NT2/D1 (cell line): ENCODE measurements at regions not wholly inside any gene's neighbourhood (a gene's known extent, or its start where the extent isn't known, plus 50 kb on each side); places are given as distances from the start of the nearest gene placed in this dataset.

ENCODE experiments used
- DNase-seq: peaks from one replicate; pipeline ENCODE4 v3.0.0-alpha.2; 2011; ENCODE audit warnings: low read depth, low spot score
- H3K27me3 ChIP-seq: 2 replicates; pipeline ENCODE4 v1.6.0; 2011; ENCODE audit warnings: mild to moderate bottlenecking; ENCODE audit not compliant: insufficient read length, insufficient read depth
- H3K36me3 ChIP-seq: 2 replicates; pipeline ENCODE4 v1.6.1; 2011; ENCODE audit warnings: mild to moderate bottlenecking, low read length, mixed read lengths; ENCODE audit not compliant: insufficient read depth, insufficient read length
- H3K4me1 ChIP-seq: 2 replicates; pipeline ENCODE4 v1.5.1; 2011; ENCODE audit not compliant: insufficient read depth, insufficient read length
- H3K4me3 ChIP-seq: 2 replicates; pipeline ENCODE4 v1.5.1; 2011; ENCODE audit warnings: low read depth; ENCODE audit not compliant: insufficient read length
- H3K9ac ChIP-seq: 2 replicates; pipeline ENCODE4 v1.6.0; 2011; ENCODE audit warnings: low read depth; ENCODE audit not compliant: insufficient read length
- H3K9me3 ChIP-seq: 2 replicates; pipeline ENCODE4 v1.5.1; 2011; ENCODE audit warnings: mild to moderate bottlenecking, low read length; ENCODE audit not compliant: insufficient read depth
- SUZ12 ChIP-seq: IDR thresholded peaks from 2 replicates; pipeline ENCODE4 v1.6.1; 2011; ENCODE audit not compliant: insufficient read length, insufficient read depth; ENCODE audit errors: extremely low read depth
- YY1 ChIP-seq: IDR thresholded peaks from 2 replicates; pipeline ENCODE4 v1.6.1; 2011; ENCODE audit not compliant: insufficient read length, insufficient read depth
- ZNF274 ChIP-seq: IDR thresholded peaks from 2 replicates; pipeline ENCODE4 v1.6.1; 2011; ENCODE audit warnings: mild to moderate bottlenecking, low read depth, low read length

DNA sequence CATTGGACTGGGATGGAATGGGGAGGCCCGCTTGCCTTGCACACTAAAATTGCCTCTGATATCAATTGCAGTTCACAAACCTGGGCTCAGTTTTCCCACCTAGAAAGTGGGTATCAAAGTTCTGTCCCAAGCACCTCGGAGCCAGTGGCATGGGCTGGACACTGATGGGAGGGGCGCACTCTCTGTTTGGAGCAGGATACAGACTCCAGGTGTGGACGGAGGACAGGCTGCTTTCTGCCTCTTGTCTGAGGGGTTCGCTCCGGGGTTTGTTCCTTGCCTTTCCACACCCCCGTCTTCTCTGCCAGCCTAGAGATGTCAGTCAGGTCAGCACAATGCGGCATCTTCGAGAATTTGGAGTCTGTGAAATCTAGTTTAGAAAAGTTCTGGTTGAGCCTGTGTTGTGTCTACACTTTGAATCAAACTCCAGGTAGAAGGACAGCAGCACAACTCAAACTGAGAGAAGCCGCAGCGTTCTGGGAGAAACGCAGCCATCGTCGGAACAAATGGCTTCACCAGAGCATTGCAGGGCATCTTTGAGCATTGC is 141.9 kb downstream of the TEX29 start:
- Histone ChIP-seq H3K9ac (no peak overlapping the region), H3K4me3 (no peak overlapping the region), H3K27me3 (no peaks in the 10 kb centered on the region), H3K9me3 (no peaks in the 10 kb centered on the region), H3K4me1 (peaks cover 4% of the 10 kb centered on the region), H3K36me3 (no peaks in the 10 kb centered on the region)
- DNase-seq: no peak
- TF ChIP-seq SUZ12 (no peak), ZNF274 (no peak)

DNA sequence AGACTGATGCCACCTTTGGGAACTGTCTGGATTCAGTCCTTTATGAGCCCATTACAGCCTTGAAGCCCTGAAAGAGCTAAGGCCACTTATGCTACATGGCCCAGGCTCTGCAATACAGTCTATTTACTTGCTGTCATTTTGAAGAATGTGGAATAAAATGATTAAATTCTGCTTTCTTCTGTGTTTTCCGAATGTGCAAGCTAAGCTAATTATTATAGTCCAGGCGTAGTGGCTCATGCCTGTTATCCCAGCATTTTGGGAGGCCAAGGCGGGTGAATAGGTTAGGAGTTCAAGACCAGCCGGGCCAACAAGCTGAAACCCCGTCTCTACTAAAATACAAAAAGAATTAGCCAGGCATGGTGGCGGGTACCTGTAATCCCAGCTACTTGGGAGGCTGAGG is 142.5 kb downstream of the TEX29 start:
- no peak for DNase-seq
- Histone ChIP-seq H3K4me1 (peaks cover 4% of the 10 kb centered on the region), H3K36me3 (no peaks in the 10 kb centered on the region), H3K9me3 (no peaks in the 10 kb centered on the region), H3K9ac (no peak overlapping the region), H3K27me3 (no peaks in the 10 kb centered on the region), H3K4me3 (no peak overlapping the region)
- TF ChIP-seq YY1 (no peak), ZNF274 (no peak), SUZ12 (no peak)

DNA sequence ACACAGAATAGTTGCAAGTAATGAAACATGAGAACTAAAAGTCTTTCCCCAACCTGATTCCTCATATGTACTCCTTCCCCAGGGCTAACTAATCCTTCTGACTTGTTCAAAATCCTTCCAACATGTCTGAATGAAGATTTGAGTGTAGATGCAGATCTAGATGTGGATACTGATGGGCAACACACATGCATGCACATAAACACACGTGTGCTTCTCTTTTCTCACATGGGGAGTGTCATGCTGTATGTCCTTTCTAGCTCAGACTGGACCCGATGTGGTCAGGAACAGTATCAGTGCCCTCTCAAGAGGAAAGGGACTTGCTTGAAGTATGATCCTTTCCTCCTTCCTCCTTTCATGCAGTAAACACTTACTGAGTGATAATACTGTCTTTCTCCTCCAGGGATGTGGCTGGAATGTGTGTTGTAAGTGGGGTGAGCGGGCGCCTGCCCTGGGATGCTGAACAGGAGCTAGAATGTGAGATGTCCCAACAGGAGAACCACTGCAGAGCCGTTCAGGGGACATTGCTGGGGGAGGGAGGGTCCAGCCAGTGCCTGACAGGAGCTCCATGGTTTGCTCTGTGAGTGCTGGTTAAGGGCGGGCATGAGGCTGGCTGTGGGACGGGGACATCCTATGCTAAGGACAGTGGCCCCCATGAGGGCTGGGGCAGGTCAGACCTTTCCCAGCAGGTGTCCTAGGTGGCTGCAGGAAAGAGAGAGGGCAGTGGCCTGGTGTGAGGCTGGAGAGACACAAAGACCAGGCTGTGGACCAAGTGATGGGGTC is 146.9 kb downstream of the TEX29 start:
- no peak for TF ChIP-seq YY1
- TF ChIP-seq SUZ12: no peak
- no peak for TF ChIP-seq ZNF274
- no peaks in the 10 kb centered on the region for H3K9me3 ChIP-seq
- H3K36me3 ChIP-seq: no peaks in the 10 kb centered on the region
- H3K4me3 ChIP-seq: no peak overlapping the region
- no peak overlapping the region for H3K9ac ChIP-seq
- no peak for DNase-seq
- no peaks in the 10 kb centered on the region for H3K27me3 ChIP-seq
- no peaks in the 10 kb centered on the region for H3K4me1 ChIP-seq

DNA sequence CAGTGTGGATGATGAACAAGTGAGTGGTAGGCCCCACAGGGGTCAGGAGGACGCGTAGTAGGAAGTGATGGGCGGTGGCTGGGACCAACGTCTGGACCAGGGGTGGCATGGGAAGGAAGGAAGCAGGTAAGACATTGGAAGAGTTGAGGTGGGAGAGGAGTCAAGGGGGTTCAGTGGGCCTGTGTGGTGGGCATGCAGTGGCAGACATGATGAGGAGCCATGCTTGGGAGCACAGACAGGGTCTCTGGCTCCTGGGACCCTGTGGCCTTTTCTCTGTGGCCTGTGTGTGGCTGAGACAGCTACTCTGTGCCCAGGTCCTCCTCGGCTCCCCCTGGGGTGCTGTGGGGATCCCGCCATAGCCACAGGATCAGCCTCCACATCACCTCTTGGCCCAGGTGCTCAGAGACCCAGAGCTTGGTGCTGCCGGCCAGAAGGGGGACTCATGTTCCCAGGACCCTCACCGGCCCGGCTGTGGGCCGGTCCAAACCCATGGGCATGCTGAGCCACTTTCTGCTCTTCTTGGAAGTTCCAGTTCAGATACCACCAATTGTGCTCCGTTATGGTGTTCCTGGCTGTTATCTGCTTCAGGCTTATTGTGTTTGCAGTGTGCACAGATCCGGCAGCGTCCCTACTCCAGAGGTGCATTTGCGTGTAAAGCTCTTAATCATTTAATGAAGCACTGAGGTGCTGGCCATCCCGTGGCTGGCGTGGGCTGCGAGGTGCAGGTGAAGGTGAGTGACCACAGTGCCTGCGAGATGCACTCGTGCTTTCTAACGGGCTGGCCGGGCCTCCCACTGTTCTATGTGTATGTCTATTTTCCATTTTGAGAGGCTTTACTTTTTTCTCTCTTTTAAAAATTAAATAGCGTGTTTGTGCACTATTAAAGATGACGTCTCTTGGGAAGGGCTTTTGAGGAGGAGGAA is 147.9 kb downstream of the TEX29 start:
- no peak for DNase-seq
- Histone ChIP-seq H3K27me3 (no peaks in the 10 kb centered on the region), H3K4me3 (no peak overlapping the region), H3K9me3 (no peaks in the 10 kb centered on the region), H3K36me3 (no peaks in the 10 kb centered on the region), H3K9ac (no peak overlapping the region), H3K4me1 (no peaks in the 10 kb centered on the region)
- TF ChIP-seq YY1 (no peak), SUZ12 (no peak), ZNF274 (no peak)

DNA sequence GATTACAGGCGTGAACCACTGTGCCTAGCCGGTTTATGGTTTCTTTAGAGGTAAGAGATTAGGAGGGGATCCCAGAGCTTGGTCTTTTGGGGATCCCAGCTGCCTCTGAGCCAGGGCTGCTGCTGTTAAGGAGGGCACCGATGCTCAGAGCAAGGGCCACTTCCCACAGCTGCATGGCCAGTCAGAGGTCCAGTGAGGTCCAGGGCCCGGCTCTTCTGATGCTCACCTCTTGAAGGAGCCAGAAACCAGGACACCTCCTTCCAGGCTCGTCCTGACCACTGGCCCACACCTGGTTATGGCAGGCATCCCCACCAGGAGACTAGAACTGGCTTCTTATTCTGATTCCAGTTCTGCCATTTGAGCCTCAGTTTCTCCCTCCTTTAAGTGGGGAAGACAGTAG is 149.0 kb downstream of the TEX29 start:
- no peak for TF ChIP-seq YY1
- no peaks in the 10 kb centered on the region for H3K36me3 ChIP-seq
- no peaks in the 10 kb centered on the region for H3K27me3 ChIP-seq
- no peaks in the 10 kb centered on the region for H3K4me1 ChIP-seq
- no peak overlapping the region for H3K4me3 ChIP-seq
- H3K9ac ChIP-seq: no peak overlapping the region
- H3K9me3 ChIP-seq: no peaks in the 10 kb centered on the region
- DNase-seq: no peak

DNA sequence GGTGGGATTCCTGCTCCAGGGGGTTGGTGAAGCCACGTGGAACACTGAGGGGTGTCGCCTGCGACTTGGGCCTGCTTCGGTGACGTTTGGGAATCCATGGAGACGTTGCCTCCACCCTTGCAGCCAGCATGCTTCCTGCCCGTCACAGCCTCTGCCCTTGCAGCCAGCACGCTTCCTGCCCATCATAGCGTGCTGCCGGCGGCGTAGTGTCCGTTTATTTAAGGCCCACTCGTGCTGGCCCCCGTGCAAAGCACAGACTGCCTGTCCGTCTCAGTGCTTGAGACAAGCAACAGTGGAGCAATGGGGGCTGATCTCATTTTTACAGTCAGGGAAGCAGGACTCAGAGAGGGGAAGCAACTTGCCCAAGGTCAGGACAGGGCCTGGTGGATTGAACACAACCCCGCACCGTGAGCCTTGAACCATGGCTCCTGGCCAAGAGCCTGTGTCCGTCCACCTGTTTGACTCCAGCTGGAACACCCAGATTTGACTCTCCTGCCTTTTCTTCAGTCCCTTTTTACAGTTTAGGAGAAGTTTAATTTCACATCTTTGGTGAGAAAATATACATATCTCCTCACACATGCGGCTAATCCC is 149.6 kb downstream of the TEX29 start:
- Histone ChIP-seq H3K4me1 (peaks cover 2% of the 10 kb centered on the region), H3K27me3 (no peaks in the 10 kb centered on the region)
- no peak for DNase-seq

DNA sequence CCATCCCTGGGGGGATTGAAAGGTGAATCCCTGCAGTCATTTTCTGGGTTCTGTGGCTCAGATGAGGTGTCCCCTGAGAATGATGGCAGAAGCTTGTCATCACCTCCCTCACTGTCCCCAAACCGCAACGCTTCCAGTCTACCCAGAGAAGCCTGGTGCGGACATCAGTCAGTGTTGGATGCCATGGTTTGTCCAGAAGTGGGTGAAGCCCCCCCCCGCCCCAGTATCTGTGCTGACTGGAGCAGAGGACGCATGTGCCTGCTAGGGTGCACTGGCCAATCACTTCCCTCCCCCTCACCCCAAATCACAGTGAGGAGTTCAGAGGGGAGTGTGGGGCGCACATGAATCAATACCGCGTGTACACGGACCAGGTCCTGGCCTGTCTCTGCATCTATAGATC is 150.5 kb downstream of the TEX29 start:
- H3K4me3 ChIP-seq: no peak overlapping the region
- H3K36me3 ChIP-seq: no peaks in the 10 kb centered on the region
- no peak for DNase-seq
- no peak overlapping the region for H3K9ac ChIP-seq
- H3K9me3 ChIP-seq: no peaks in the 10 kb centered on the region
- peaks cover 2% of the 10 kb centered on the region for H3K4me1 ChIP-seq
- TF ChIP-seq YY1: no peak
- TF ChIP-seq SUZ12: no peak
- no peak for TF ChIP-seq ZNF274
- no peaks in the 10 kb centered on the region for H3K27me3 ChIP-seq

More for the DNA sequence above, 149.6 kb downstream of the TEX29 start:
- H3K36me3 ChIP-seq: no peaks in the 10 kb centered on the region
- H3K9ac ChIP-seq: no peak overlapping the region
- TF ChIP-seq SUZ12: no peak
- TF ChIP-seq ZNF274: no peak
- no peak for TF ChIP-seq YY1
- H3K4me3 ChIP-seq: no peak overlapping the region
- H3K9me3 ChIP-seq: no peaks in the 10 kb centered on the region
